ENCODE measurements at regions not wholly inside any gene's neighbourhood (a gene's known extent, or its start where the extent isn't known, plus 50 kb on each side); places are given as distances from the start of the nearest gene placed in this dataset.

GRCh38 chr4:17018013-17018412 is 119.6 kb upstream of the LDB2 start:
- peak overlapping the region; percentile 58 for H3K27ac ChIP-seq (ENCODE audit: insufficient read depth, low read depth, low read length)
- no peaks in the 10 kb centered on the region for H3K79me2 ChIP-seq (ENCODE audit: control insufficient read depth, insufficient read depth, low read length)
- ChIA-PET POLR2A (no interaction called here), CTCF (interaction anchor here (0.8 to 2.4 kb wide), 10 partner anchors 9 to 455 kb away, joined by 3 to 14 read pairs (median 5); no protein-coding TSS in a partner anchor)
- H2AFZ ChIP-seq (ENCODE audit: low read depth, low read length) = peak overlapping the region; percentile 56
- H3K4me3 ChIP-seq (replicated peaks in 1 of 3; ENCODE audit: insufficient read depth in 1 of 3, low read depth in 1 of 3, low read length in 3 of 3) = no peak overlapping the region
- no peaks in the 10 kb centered on the region for H4K20me1 ChIP-seq (replicated peaks; ENCODE audit: control insufficient read depth, extremely low read depth, insufficient read depth, low read length)
- no peaks in the 10 kb centered on the region for H3K36me3 ChIP-seq (ENCODE audit: control insufficient read depth in 2 of 2, extremely low read depth in 1 of 2, insufficient read depth in 2 of 2, low read length in 2 of 2)
- TF ChIP-seq GATA2 (IDR thresholded peaks at IDR 0.05; ENCODE audit: insufficient read depth, insufficient read length, low read depth, low read length) = peak; percentile 67
- TF ChIP-seq MYC (IDR thresholded peaks at IDR 0.05; ENCODE audit: low read depth, low read length) = no peak
- TF ChIP-seq POLR2AphosphoS5 (IDR thresholded peaks at IDR 0.05; ENCODE audit: insufficient read depth, low read depth, low read length) = peak; percentile 70
- no peak for TF ChIP-seq EZH2 (IDR thresholded peaks at IDR 0.05; ENCODE audit: borderline replicate concordance, low read depth, low read length, severe bottlenecking)
- TF ChIP-seq MAX (IDR thresholded peaks at IDR 0.05; ENCODE audit: insufficient read depth, insufficient read length) = no peak
- peak; percentile 23 for TF ChIP-seq POLR2A (IDR thresholded peaks at IDR 0.05; ENCODE audit: low read depth, low read length)
- TF ChIP-seq FOS (IDR thresholded peaks at IDR 0.05; ENCODE audit: borderline replicate concordance, insufficient read depth, low read length) = peak; percentile 66
- peak; percentile 60 for TF ChIP-seq JUN (IDR thresholded peaks at IDR 0.05; ENCODE audit: borderline replicate concordance, insufficient read depth, insufficient read length, low read depth)
- no peak for TF ChIP-seq CTCF (IDR thresholded peaks at IDR 0.05; ENCODE audit: extremely low read depth in 1 of 2, insufficient read depth in 1 of 2, low read depth in 1 of 2, low read length in 2 of 2)
- dilution Hi-C loops (cut with MboI; ENCODE audit: extremely low pct_ligation_motif_present, low sequenced_read_pairs) (no loop called here), intact Hi-C loops (cut with micrococcal nuclease) (loop anchor here (1.0 kb wide), 1 partner anchor 318 kb away; no protein-coding TSS in a partner anchor)
- peak; percentile 93 for FAIRE-seq
- no peaks in the 10 kb centered on the region for H3K9me3 ChIP-seq (replicated peaks; ENCODE audit: control insufficient read depth, insufficient read depth, low read length)
- peak overlapping the region; percentile 62 for H3K4me2 ChIP-seq (ENCODE audit: insufficient read depth, low read length)
- H3K27me3 ChIP-seq (ENCODE audit: control insufficient read depth in 2 of 2, insufficient read depth in 2 of 2, low read length in 2 of 2) = no peaks in the 10 kb centered on the region
- no TSS peak for BruUV-seq (replicated peaks)
- no peaks in the 10 kb centered on the region for H3K9me1 ChIP-seq (replicated peaks; ENCODE audit: control insufficient read depth, extremely low read depth, insufficient read depth, low read length)
- peaks cover 35% of the 10 kb centered on the region for H3K4me1 ChIP-seq (ENCODE audit: control insufficient read depth, extremely low read depth, insufficient read depth, low read length)
- no peak overlapping the region for H3K9ac ChIP-seq (replicated peaks; ENCODE audit: extremely low read depth, insufficient read depth, low read length)
- peak; percentile 96 for DNase-seq (ENCODE audit: low read depth, low spot score)
